ENCODE measurements at regions not wholly inside any gene's neighbourhood (a gene's known extent, or its start where the extent isn't known, plus 50 kb on each side); places are given as distances from the start of the nearest gene placed in this dataset.
"Not testable (repeated sequence)": the region's sequence is repeated elsewhere in the genome, so short reads cannot be mapped to it uniquely, and the experiment has no call there.

- TF ChIP-seq, protein P1, sequence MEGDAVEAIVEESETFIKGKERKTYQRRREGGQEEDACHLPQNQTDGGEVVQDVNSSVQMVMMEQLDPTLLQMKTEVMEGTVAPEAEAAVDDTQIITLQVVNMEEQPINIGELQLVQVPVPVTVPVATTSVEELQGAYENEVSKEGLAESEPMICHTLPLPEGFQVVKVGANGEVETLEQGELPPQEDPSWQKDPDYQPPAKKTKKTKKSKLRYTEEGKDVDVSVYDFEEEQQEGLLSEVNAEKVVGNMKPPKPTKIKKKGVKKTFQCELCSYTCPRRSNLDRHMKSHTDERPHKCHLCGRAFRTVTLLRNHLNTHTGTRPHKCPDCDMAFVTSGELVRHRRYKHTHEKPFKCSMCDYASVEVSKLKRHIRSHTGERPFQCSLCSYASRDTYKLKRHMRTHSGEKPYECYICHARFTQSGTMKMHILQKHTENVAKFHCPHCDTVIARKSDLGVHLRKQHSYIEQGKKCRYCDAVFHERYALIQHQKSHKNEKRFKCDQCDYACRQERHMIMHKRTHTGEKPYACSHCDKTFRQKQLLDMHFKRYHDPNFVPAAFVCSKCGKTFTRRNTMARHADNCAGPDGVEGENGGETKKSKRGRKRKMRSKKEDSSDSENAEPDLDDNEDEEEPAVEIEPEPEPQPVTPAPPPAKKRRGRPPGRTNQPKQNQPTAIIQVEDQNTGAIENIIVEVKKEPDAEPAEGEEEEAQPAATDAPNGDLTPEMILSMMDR (IDR thresholded peaks at IDR 0.05; ENCODE audit: insufficient read depth, low read length, poor library complexity, severe bottlenecking), result no peak
- DNase-seq (ENCODE audit: extremely low read depth, insufficient read length), result no peak
- Histone ChIP-seq H3K4me3 (replicated peaks; ENCODE audit: low read depth, low read length) (no peak overlapping the region), H3K27me3 (replicated peaks; ENCODE audit: control insufficient read depth, insufficient read depth, low read length) (no peaks in the 10 kb centered on the region), H3K36me3 (ENCODE audit: control insufficient read depth, insufficient read depth, low read length) (no peaks in the 10 kb centered on the region)
These were observed 250.9 kb downstream of the TINAG start for GRCh38 chr6:54559136-54559535.

DNA sequence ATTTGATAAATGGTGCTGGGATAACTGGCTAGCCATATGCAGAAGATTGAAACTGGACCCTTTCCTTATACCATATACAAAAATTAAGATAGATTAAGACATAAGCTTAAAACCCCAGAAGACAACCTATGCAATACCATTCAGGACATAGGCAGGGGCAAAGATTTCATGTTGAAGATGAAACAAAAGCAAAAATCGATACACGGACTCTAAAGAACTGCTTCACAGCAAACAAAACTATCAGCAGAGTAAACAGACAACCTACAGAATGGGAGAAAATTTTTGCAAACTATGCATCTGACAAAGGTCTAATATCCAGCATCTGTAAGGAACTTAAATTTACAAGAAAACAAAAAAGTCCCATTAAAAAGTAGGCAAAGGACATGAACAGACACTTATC, 255.9 kb downstream of the TINAG start:
- not testable (repeated sequence) for DNase-seq (ENCODE audit: extremely low read depth, insufficient read length); H3K4me3 ChIP-seq (replicated peaks; ENCODE audit: low read depth, low read length); H3K27me3 ChIP-seq (replicated peaks; ENCODE audit: control insufficient read depth, insufficient read depth, low read length); H3K36me3 ChIP-seq (ENCODE audit: control insufficient read depth, insufficient read depth, low read length)

GRCh38 chr6:54574671-54575070, 266.4 kb downstream of the TINAG start:
- Histone ChIP-seq H3K27me3 (replicated peaks; ENCODE audit: control insufficient read depth, insufficient read depth, low read length) (no peaks in the 10 kb centered on the region), H3K36me3 (ENCODE audit: control insufficient read depth, insufficient read depth, low read length) (no peaks in the 10 kb centered on the region), H3K4me3 (replicated peaks; ENCODE audit: low read depth, low read length) (no peak overlapping the region)
- no peak for DNase-seq (ENCODE audit: extremely low read depth, insufficient read length)
- TF ChIP-seq, protein P1 (IDR thresholded peaks at IDR 0.05; ENCODE audit: insufficient read depth, low read length, poor library complexity, severe bottlenecking), result no peak

DNA sequence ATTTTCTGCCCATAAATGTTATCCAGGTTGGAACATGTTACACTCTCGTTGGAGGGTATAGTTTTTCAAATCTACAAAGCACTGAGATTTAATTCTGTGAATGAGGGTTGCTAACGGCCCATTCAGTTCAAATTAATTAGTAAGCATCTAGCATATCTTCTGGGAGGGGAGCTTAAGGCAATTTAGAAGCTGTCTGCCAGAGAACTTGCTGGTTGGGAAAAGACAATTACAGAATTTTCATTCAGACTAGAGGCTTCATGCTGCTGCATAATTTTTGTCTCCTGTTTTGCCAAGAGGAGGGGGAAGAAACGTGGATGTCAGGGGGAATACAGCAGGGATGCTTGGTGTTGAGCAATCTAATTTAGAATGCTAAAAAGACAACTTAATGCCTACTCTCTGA, 268.3 kb upstream of the FAM83B start:
- no peak for DNase-seq (ENCODE audit: extremely low read depth, insufficient read length)
- Histone ChIP-seq H3K4me3 (replicated peaks; ENCODE audit: low read depth, low read length) (no peak overlapping the region), H3K27me3 (replicated peaks; ENCODE audit: control insufficient read depth, insufficient read depth, low read length) (no peaks in the 10 kb centered on the region), H3K36me3 (ENCODE audit: control insufficient read depth, insufficient read depth, low read length) (no peaks in the 10 kb centered on the region)
- TF ChIP-seq, protein P1 (IDR thresholded peaks at IDR 0.05; ENCODE audit: insufficient read depth, low read length, poor library complexity, severe bottlenecking), result no peak

DNA sequence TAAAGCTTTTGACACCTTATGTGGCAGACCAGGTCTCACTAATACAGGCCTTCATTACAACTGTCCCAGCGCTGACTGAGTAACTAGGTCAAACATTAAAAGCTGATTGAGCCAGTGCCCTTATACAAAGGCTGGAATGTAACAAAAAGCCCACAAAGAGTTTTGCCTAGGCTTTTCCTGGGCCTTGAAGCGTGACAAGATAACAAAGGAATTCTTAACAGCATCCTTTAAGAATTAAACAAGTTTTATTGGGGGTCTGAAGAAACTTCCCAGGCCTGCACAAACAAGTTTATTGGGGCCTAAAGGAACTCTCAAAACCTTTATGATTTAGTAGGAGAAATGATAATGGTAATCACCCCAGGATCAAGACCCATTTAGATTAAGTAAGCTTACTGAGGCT, 267.6 kb upstream of the FAM83B start:
- TF ChIP-seq, protein P1 (IDR thresholded peaks at IDR 0.05; ENCODE audit: insufficient read depth, low read length, poor library complexity, severe bottlenecking), result no peak
- H3K36me3 ChIP-seq (ENCODE audit: control insufficient read depth, insufficient read depth, low read length), result no peaks in the 10 kb centered on the region
- no peaks in the 10 kb centered on the region for H3K27me3 ChIP-seq (replicated peaks; ENCODE audit: control insufficient read depth, insufficient read depth, low read length)
- DNase-seq (ENCODE audit: extremely low read depth, insufficient read length), result no peak
- no peak overlapping the region for H3K4me3 ChIP-seq (replicated peaks; ENCODE audit: low read depth, low read length)

- TF ChIP-seq, protein P1 (IDR thresholded peaks at IDR 0.05; ENCODE audit: insufficient read depth, low read length, poor library complexity, severe bottlenecking), result no peak
These were observed 260.3 kb upstream of the FAM83B start for GRCh38 chr6:54586251-54586650.

More at GRCh38 chr6:54586251-54586650, 260.3 kb upstream of the FAM83B start:
- no peak overlapping the region for H3K4me3 ChIP-seq (replicated peaks; ENCODE audit: low read depth, low read length)
- DNase-seq (ENCODE audit: extremely low read depth, insufficient read length), result no peak
- H3K27me3 ChIP-seq (replicated peaks; ENCODE audit: control insufficient read depth, insufficient read depth, low read length), result no peaks in the 10 kb centered on the region; the same call in 1 of the 2 replicates
- no peaks in the 10 kb centered on the region for H3K36me3 ChIP-seq (ENCODE audit: control insufficient read depth, insufficient read depth, low read length)

Measured in GM06990 (cell line).